HG03460 (cell line): ENCODE measurements at regions not wholly inside any gene's neighbourhood (a gene's known extent, or its start where the extent isn't known, plus 50 kb on each side); places are given as distances from the start of the nearest gene placed in this dataset.
"Not testable (repeated sequence)": the region's sequence is repeated elsewhere in the genome, so short reads cannot be mapped to it uniquely, and the experiment has no call there.

Experiments used
- ATAC-seq: cut with Tn5 transposase; IDR thresholded peaks from one replicate; pipeline ENCODE4 v1.9.1; 2021; ENCODE audit not compliant: unreplicated experiment

DNA sequence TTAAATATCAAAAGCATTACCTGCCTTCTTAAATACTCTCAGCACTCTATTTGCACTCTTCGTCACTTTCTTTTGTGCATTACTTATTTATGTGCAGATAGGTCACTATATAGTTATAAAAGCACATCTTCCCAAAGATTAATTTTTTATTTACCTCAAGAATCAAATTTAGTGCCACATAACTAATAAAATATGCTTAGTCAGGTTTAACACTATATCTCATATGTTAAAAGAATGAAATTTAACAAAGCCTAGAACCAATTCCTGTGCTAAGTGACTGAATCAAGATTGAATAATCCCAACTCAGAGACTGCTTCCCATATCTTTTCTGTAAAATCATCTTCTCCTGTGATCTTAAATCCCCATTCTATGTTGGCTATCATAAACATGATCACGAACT lies 957.5 kb upstream of the NXPH2 start:
- ATAC-seq: no peak

DNA sequence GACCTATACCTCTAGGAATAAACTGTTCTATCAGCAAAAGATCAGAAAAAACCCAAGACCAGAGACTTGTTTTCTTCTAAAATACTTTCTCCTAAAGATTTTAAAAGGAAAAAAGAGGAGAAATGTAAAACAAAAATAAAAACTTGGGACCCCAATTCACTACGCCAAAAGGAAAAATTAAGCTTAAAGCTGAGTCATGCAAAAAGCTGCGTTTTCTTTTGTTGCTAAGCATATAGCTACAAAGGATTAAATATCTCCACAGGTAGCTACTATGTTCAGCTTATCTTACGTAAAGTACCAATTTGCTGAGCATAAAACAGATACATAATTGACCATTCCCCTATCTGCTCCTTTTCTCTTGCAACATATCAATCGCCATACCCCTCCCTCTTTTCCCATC lies 950.0 kb upstream of the NXPH2 start:
- no peak for ATAC-seq

DNA sequence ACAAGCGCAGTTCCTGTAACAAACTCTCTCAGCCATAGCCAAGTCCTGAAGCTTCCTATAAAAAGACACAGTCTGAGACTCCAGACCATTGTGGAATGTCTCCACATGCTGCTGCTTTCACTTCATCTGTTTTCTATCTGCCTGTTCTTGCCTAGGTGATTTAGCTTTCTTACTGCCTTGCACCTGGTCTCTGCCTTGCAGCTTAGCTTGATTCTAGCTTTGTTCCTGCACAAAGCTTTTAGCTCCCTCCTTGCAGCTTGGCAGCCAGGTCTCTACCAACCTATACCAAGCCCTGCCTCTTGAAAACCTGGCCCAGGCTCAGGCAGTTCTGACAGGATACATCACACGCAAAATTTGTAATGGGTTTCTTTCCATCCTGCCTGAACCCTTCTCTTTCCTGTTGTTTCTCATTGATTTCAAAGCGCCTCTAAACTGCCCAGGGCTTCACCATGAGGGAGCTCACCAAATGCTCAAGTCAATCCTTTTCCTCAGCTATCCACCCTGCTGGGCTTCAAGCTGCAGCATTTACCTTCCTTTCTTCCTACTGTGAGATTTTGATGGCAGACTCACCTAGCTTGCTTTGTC lies 941.3 kb upstream of the NXPH2 start:
- ATAC-seq: no peak

DNA sequence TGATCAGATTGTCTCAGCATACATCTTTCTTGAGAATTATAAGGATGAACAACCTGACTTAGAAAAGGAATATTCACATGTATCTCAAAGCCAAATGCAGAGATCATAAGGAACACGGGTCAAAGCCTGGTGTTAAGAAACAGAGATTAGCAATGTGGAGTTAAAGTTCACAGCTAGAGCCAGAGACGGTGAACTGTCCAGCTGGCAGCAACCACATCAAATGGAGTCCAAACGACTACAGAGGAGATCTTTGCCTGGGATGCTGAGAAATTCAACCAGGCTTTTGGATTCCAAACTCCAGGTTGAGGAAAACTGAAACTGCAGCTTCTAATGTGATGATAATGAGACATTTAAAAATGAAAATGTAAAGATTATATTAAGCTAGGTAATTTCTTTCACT lies 939.9 kb upstream of the NXPH2 start:
- no peak for ATAC-seq

DNA sequence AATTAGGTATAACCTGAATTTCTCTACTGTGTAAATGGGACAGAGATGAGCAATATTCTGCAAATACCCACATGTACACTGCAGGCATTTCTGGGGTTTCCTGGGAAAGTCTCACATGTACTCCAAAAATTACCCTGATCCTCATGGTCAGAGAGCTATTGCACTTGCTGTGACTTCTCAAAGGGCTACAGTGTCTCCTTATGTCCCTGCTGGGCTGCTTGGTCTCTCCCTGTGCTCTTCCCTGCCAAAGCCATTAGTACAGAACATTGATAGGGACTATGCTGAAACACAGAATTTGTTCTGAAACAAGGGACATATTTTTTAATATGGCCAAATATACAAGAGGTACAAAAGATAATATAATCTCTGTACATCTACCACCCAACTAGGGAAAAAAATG lies 924.4 kb upstream of the NXPH2 start:
- ATAC-seq: no peak

DNA sequence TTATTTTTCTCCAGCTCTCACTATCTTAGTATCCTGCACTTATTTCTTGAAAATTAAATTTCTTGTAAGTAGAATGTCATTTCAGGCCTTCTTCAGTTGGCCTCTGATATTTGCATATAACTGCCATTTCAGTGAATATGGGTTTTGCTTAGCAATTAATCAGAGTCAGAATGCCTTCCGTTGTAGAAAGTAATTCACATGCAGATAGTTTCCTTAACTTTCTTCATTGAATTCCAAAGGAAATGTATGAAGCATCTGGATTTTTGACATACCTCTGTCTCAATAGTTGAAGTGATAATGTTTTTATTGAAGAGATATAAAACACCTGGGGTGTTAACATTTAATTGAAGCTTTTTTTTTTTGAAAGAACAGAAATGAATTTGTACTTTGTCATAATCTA lies 914.1 kb upstream of the NXPH2 start:
- no peak for ATAC-seq

DNA sequence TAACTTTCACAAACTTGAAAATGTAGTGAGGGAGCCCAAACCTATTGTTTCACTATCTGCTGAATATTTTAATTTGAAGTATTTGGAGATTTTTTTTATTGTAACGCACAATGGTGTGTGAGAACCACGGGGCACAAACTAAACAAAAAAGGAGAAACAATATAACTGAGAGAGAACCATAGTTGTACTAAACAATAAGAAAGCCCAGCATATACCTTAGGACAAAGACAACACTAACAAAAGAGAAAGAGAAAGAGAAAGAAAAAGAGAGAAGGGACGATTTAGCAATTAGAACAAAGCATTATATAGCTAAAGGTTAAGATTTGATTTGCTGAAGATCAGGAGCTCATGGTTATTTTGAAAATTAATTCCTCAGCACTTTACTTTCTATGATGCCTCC lies 906.0 kb upstream of the NXPH2 start:
- ATAC-seq: no peak

DNA sequence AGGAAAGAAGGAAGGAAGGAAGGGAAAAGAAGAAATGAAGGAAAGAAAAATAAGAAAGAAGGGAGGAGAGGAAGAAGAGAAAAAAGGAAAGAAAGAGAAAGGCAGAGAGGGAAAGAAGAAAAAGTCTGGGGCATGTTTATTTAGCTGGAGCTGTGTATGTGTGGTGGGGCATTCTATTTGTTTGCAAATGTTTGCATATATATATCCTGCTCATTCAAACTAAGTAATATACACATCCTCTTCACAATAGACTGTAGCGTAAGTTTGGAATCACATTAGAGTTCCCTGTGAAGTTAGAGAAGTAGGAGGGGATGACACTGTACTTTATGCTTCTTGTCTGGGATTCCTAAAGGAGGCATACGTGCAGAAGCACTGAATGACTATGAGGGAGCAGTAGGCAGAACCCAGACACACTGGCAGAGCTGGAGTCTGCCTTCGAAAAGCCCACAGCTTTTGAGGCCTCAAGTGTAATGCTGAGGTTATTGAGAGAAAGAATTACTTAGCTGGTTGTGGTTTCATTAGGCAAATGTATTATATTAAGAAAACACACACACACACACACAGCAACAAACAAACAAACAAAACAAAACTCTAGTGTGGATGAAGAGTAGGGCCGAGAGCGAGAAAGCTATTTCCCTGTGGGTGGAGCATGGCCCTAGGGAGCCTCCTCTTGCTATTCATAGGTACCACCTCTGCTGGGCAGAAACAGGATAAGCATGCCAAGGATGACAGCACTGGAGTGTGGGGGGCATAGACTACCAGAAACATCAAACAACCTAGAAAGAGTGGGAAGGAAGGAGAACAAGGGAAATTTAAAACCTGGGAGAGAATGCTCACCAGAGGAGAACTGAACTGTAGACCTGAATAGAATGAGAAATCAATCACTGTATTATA lies 905.1 kb upstream of the NXPH2 start:
- no peak for ATAC-seq

DNA sequence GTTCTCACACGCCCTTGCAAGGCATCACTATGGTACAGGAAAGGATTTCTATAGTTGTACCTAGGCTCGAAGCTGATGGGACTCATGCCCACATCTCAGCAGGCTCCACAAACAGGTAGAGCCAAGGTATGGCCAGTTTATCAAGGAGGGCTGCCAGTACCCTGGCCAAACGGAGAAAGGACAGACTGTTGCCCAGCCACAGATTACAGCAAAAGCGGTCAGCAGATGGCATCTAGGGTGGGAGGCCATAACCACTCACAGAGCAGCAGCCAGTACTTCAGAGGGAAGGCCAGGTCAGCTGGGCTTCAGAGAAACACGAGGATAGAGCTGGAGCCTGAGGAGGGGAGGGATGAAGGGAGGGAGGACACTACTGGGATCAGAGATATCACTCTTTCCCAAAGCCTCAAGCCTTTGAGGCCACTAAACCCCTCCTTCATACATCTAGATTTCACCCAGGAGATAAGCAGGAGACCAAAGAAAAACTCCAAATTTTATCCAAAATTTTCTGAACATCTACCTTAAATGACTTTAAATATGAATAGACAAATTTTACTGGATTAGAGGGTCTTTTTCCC lies 904.2 kb upstream of the NXPH2 start:
- no peak for ATAC-seq

DNA sequence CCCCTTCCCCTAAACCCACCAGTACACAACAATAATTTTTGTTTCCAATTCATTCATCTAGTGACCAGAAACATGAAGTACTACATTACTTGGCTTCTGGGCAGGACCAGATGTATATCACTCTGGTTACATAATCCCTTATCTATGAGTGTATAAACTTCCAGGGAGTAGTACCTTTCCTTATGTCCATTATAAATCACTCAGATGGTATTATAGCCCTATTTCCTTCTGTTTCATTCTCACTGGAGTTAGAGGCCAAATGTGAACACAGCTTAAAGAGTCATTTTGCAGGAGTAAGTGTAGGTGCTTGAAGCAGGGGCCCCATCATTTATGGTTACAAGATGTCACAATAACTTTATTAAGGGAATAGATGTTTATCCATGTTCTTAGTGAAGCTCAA lies 894.4 kb upstream of the NXPH2 start:
- ATAC-seq: no peak

DNA sequence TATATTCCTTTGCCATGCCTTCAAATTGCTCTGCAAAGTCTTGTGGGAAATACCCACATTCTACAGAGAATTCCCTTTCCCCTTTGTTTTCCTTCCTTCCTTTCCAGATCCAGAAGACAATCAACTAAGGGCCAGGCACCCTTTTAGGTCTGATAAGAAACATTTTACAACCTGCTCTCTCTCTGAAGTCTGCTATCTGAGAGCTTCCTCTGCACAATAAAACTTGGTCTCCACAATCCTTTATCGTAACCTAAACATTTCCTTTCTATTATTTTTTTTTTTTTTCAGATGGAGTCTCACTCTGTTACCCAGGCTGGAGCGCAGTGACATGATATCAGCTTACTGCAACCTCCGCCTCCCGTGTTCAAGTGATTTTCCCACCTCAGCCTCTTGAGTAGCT lies 893.3 kb upstream of the NXPH2 start:
- not testable (repeated sequence) for ATAC-seq

DNA sequence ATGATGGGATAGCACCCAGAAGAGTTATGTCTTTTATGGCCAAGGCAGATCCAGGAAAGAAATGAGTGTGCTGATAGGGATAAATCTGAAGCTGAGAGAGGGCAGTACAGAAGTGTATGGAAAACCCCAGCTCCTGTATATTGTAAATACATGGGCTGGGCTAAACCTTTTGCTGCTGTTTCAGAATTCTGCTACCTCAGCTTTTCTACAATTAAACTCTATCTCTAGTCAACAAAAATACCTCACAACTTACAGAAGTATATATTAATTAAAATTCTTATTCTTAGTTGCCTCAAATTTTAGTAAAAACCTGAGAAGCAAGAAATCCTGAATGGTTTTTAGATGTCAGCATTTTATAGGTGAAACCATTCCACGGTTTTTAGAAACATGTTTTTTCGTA lies 889.5 kb upstream of the NXPH2 start:
- no peak for ATAC-seq

DNA sequence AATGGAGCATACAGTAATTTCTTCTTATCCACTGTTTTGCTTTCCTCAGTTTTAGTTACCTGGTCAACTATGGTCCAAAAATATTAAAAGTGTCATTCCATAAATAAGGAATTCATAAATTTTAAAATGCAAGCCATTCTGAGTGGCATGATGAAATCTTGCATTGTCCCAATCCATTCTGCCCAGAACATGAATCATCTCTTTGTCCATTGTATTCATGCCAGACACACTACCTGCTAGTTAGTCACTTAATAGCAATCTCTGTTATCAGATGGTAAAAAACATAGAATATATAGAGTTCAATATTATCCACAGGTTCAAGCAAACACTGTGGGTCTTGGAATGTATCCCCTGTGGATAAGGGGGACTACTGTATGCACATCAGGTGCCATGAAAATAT lies 872.2 kb upstream of the NXPH2 start:
- no peak for ATAC-seq

DNA sequence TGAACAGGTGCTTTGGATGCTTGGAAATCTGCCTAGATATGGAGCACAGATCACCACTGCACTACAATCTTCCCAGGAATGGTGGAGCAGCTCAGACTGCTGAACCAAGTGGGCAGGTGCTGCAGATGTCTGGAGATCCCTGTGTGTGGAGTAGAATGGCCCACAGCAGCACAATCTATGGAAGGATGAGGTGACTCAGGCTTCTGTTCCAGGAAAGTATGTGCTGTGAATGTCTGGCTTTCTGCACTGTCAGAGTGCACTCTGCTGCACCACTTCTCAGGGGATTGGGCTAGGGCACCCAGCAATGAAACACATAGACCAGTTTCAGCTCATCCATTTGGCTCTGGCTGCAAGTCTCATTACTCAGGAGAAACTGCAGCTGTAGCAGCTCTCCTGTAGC lies 865.4 kb upstream of the NXPH2 start:
- ATAC-seq: no peak

DNA sequence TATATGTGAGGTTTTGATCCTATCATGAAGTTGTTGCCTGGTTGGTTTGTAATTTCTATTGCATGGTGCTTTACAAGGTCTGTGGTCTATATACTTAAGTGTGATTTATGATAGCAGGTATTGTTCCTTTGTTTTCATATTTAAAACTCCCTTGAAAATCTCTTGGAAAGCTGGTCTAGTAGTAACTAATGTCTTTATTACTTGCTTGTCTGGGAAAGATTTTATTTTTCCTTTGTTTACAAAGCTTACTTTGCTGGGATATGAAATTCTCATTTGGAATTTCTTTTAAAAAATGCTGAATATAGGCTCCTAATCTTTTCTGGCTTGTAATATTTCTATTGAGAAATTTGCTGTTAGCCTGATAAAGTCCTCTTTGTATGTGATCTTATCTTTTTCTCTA lies 862.9 kb upstream of the NXPH2 start:
- ATAC-seq: no peak

DNA sequence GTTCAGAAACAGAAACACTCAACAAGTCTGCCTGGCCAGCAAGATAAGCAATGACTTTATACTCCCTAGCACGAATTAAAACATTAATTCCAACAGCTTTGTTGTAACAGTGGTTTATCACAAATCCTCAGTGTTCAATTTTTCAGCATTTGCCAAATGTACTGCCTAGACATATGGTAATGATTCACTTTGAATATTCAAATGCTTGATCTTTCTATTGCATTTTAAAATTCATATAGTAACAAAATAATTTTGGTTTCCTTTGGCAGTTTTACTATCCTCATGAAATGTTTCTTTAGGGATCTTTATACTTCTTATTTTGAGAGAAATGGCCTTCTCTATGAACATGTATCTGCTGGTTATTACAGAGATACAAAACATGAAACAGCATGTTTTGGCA lies 851.8 kb upstream of the NXPH2 start:
- ATAC-seq: no peak

DNA sequence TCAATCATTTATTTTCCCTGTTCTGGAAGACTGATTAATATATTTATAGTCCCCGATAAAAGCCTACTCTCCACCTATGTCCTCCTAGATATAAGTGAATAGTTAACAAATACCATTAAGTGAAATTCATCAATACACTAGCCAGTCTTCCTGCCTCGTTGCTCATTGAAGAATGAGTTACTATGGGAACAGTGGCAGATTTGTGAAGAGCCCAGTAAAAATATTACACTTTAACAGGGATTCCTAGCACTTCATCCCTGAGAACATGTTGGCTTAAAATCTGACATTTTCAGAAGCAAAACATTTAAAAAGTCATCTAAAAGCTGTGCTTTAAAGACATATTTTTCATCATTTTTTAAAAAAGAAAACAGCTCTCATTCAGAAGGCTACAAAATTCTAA lies 848.7 kb upstream of the NXPH2 start:
- no peak for ATAC-seq

DNA sequence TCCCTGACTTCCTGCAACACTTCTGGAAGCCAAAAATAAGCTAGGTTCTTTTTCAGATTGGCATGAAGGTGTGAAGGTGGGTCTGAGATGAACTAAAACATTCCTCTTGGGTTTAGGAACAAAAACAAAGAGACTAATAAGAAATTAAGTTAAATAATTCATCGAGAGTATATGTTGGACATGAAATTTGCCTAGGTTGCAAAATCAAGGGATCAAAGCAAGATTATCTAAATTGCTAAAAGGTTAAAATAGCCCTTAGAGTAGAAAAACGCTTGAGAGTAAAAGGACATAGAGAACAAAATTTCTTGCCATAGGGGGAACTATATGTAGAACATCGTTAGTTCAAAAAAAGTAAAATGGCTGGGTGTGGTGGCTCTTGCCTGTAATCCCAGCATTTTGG lies 845.9 kb upstream of the NXPH2 start:
- ATAC-seq: no peak

DNA sequence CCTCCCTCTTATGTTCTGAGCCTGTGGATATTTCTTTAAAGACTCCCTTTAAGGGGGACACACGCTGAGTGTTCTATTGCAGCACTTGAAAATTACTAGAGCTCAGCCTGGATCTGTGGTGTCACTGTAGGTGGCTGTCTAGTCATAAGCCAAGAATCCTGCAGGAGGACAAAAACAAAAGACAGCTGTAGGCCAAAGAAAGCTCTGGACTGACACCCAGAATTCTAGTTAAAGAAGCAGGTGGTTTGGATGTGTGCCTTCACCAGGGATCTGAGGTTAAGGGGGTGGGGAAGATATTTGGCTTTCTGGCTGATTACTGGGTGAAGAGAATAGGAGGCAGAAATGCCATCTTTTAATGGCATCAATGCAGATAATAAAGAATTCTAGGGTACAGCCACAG lies 842.5 kb upstream of the NXPH2 start:
- no peak for ATAC-seq

DNA sequence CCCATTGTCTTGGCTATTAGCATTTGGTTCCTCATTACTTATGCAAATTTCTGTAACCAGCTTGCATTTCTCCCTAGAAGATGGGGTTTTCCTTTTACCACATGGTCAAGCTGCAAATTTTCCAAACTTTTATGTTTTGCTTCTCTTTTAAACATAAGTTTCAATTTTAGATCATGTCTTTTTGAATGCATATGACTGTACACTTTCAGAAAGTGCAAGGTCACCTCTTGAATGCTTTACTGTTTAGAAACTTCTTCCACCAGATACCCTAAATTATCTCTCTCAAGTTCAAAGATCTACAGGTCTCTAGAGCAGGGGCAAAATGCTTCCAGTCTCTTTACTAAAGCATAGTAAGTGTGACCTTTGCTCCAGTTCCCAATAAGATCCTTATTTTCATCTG lies 837.6 kb upstream of the NXPH2 start:
- ATAC-seq: no peak

DNA sequence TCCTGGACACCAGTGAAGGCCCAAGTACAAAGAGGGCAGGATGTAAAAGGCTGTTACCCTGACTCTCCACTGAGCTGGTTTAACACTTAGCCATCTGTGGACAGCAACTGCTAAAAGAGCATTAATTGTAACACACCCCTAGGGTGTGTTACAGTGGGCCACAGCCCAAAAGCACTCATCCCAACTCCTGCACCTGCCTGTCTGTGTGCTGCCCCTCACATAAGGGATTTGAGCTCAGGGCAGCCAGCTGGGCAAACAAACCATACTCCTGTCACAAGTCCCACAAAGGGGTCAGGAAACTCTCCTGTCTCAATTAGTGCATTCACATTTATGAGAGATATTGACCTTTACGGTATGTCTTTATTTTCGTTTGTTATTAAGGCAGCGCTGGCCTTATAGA lies 833.1 kb upstream of the NXPH2 start:
- ATAC-seq: no peak

DNA sequence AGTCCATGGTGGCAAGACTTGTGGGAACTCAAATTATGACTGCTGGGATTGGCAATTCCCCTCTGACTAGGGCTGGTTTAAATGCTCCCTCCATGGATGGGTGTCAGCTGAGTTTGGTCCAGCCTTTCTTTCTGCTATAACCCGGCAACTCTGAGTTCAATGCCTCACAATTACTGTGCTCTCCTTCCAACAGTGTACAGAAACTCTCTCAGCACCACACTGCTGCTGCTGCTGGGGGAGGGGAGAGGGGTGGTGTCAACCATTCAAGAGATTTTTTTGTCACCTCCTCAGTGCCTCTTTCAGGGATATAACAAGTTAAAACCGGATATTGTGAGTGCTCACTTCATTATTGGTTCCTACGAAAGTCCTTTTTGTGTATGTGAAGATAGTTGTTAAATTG lies 830.3 kb upstream of the NXPH2 start:
- no peak for ATAC-seq

DNA sequence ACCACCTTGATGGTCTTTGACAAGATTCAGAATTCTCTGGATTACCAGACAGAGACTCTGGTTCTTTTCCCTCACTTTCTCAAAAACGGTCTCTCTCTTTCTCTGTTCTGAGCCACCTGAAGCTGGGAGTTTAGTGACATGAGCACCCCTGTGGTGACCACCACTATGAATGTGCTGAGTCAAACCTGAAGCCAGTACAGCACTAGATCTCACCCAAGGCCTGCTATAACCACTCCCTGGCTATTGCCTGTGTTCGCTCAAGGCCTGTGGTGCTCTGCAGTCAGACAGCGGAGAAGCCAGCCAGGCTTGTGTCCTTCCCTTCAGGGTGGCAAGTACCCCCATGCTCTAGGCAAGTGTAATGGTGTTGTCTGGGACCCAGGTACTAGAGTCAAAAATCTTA lies 828.9 kb upstream of the NXPH2 start:
- ATAC-seq: no peak
